ENCODE measurements at regions not wholly inside any gene's neighbourhood (a gene's known extent, or its start where the extent isn't known, plus 50 kb on each side); places are given as distances from the start of the nearest gene placed in this dataset.

GRCh38 chr3:197380786-197381185 lies 82.4 kb upstream of the DLG1 start:
- Histone ChIP-seq H3K27me3 (replicated peaks in 1 of 2; ENCODE audit: control insufficient read depth in 2 of 2, insufficient read depth in 2 of 2, low read length in 1 of 2) (no peaks in the 10 kb centered on the region), H3K4me3 (no peak overlapping the region), H4K20me1 (ENCODE audit: control insufficient read depth, insufficient read depth) (no peaks in the 10 kb centered on the region), H3K4me2 (ENCODE audit: control insufficient read depth, insufficient read depth) (no peak overlapping the region), H3K9ac (ENCODE audit: control insufficient read depth, insufficient read depth, low read length) (no peak overlapping the region), H3K4me1 (ENCODE audit: control insufficient read depth, insufficient read depth, low read length) (peaks cover 10% of the 10 kb centered on the region; the same call in 1 of the 2 replicates), H2AFZ (ENCODE audit: control insufficient read depth, low read depth, low read length) (peak overlapping the region; percentile 8; the same call in 1 of the 2 replicates), H3K27ac (ENCODE audit: control insufficient read depth, insufficient read depth) (no peak overlapping the region), H3K79me2 (ENCODE audit: control insufficient read depth, insufficient read depth, low read length) (no peaks in the 10 kb centered on the region), H3K36me3 (ENCODE audit: control insufficient read depth in 2 of 2, insufficient read depth in 2 of 2, low read length in 1 of 2) (no peaks in the 10 kb centered on the region), H3K9me3 (replicated peaks; ENCODE audit: control insufficient read depth, insufficient read depth, low read length) (no peaks in the 10 kb centered on the region)
- POLR2A ChIA-PET, result no interaction called here
- no TSS peak for BruUV-seq (replicated peaks)
- CTCF ChIA-PET, result no interaction called here
- DNase-seq (ENCODE audit: low read depth, low spot score) (no peak), FAIRE-seq (no peak), ATAC-seq (peak; percentile 46)
- SMC1A ChIA-PET (ENCODE audit: uncharacterized antibody, unreplicated experiment), result no interaction called here
- TF ChIP-seq RUNX3 (IDR thresholded peaks at IDR 0.05; ENCODE audit: low read length) (no peak), TCF12 (IDR thresholded peaks at IDR 0.05; ENCODE audit: low read depth, low read length) (0 out of 2 replicates have a peak, but pooled peaks have one; percentile 26)
- 39% methylated on average over 5 of the region's 5 CpGs for whole genome bisulfite sequencing (ENCODE audit: insufficient coverage, insufficient replicate concordance, low lambda C conversion rate, missing lambda C conversion rate)
- RAD21 ChIA-PET (ENCODE audit: unreplicated experiment), result no interaction called here
- in situ Hi-C loops (cut with MboI), result no loop called here
- intact Hi-C loops (cut with micrococcal nuclease; ENCODE audit: unreplicated experiment), result no loop called here

- no TSS peak for BruUV-seq (replicated peaks)
- ChIA-PET CTCF (no interaction called here), SMC1A (ENCODE audit: uncharacterized antibody, unreplicated experiment) (no interaction called here), RAD21 (ENCODE audit: unreplicated experiment) (no interaction called here), POLR2A (no interaction called here)
- H3K4me2 ChIP-seq (ENCODE audit: control insufficient read depth, insufficient read depth), result no peak overlapping the region
- DNase-seq (ENCODE audit: low read depth, low spot score) (no peak), ATAC-seq (peak; percentile 24; the same call in 1 of the 3 replicates), FAIRE-seq (no peak)
- H3K36me3 ChIP-seq (ENCODE audit: control insufficient read depth in 2 of 2, insufficient read depth in 2 of 2, low read length in 1 of 2), result no peaks in the 10 kb centered on the region
- H4K20me1 ChIP-seq (ENCODE audit: control insufficient read depth, insufficient read depth), result no peaks in the 10 kb centered on the region
- H2AFZ ChIP-seq (ENCODE audit: control insufficient read depth, low read depth, low read length), result no peak overlapping the region
- WGBS (ENCODE audit: insufficient coverage, insufficient replicate concordance, low lambda C conversion rate, missing lambda C conversion rate), result 75% methylated on average over 22 of the region's 22 CpGs
- TF ChIP-seq CBFB (IDR thresholded peaks at IDR 0.05; ENCODE audit: low read depth) (no peak), RAD21 (IDR thresholded peaks at IDR 0.05; ENCODE audit: insufficient read depth, low read depth, low read length) (no peak), MYB (IDR thresholded peaks at IDR 0.05; ENCODE audit: borderline replicate concordance, low read depth, low read length) (no peak), RBBP5 (conservative IDR thresholded peaks at IDR 0.05) (no peak), NR2F1 (conservative IDR thresholded peaks at IDR 0.05) (no peak), PAX8 (IDR thresholded peaks at IDR 0.05) (no peak), TCF12 (IDR thresholded peaks at IDR 0.05; ENCODE audit: low read depth, low read length) (no peak), E2F8 (IDR thresholded peaks at IDR 0.05; ENCODE audit: low read depth, partially characterized antibody) (no peak), ETV6 (conservative IDR thresholded peaks at IDR 0.05 in 1 of 2, IDR thresholded peaks at IDR 0.05 in 1 of 2; ENCODE audit: borderline replicate concordance in 1 of 2, low read depth in 1 of 2) (no peak), BMI1 (IDR thresholded peaks at IDR 0.05; ENCODE audit: borderline replicate concordance) (no peak), ZNF622 (IDR thresholded peaks at IDR 0.05) (no peak), MTA2 (IDR thresholded peaks at IDR 0.05; ENCODE audit: low read depth) (no peak), RCOR1 (conservative IDR thresholded peaks at IDR 0.05; ENCODE audit: low read depth, low read length) (no peak), YY1 (IDR thresholded peaks at IDR 0.05; ENCODE audit: low read depth, low read length) (no peak), CREB1 (IDR thresholded peaks at IDR 0.05; ENCODE audit: low read depth) (no peak), BCL11A (IDR thresholded peaks at IDR 0.05; ENCODE audit: low read depth, low read length) (no peak), STAT3 (IDR thresholded peaks at IDR 0.05; ENCODE audit: low read depth, low read length) (no peak)
- no peak overlapping the region for H3K4me3 ChIP-seq
- H3K27ac ChIP-seq (ENCODE audit: control insufficient read depth, insufficient read depth), result no peak overlapping the region
- no peaks in the 10 kb centered on the region for H3K9me3 ChIP-seq (replicated peaks; ENCODE audit: control insufficient read depth, insufficient read depth, low read length)
- in situ Hi-C loops (cut with MboI) (no loop called here), intact Hi-C loops (cut with micrococcal nuclease; ENCODE audit: unreplicated experiment) (no loop called here)
- H3K27me3 ChIP-seq (replicated peaks in 1 of 2; ENCODE audit: control insufficient read depth in 2 of 2, insufficient read depth in 2 of 2, low read length in 1 of 2), result no peaks in the 10 kb centered on the region
- peaks cover 10% of the 10 kb centered on the region; the same call in 1 of the 2 replicates for H3K4me1 ChIP-seq (ENCODE audit: control insufficient read depth, insufficient read depth, low read length)
- H3K9ac ChIP-seq (ENCODE audit: control insufficient read depth, insufficient read depth, low read length), result no peak overlapping the region
- H3K79me2 ChIP-seq (ENCODE audit: control insufficient read depth, insufficient read depth, low read length), result no peaks in the 10 kb centered on the region
These were observed 80.7 kb upstream of the DLG1 start for GRCh38 chr3:197378985-197379718.

Measured in GM12878 (cell line).